HUES48 (cell line): ENCODE measurements at regions not wholly inside any gene's neighbourhood (a gene's known extent, or its start where the extent isn't known, plus 50 kb on each side); places are given as distances from the start of the nearest gene placed in this dataset.

Experiments
- H3K27ac ChIP-seq: one replicate; pipeline ENCODE4 v1.7.0; 2013; ENCODE audit warnings: low read depth, low read length, inconsistent platforms
- H3K27me3 ChIP-seq: 2 replicates; pipeline ENCODE4 v1.6.1; 2013; ENCODE audit warnings: mild to moderate bottlenecking, low read length; ENCODE audit not compliant: control insufficient read depth, insufficient read depth
- H3K36me3 ChIP-seq: 2 replicates; pipeline ENCODE4 v1.6.1; 2013; ENCODE audit warnings: low read length; ENCODE audit not compliant: control insufficient read depth, insufficient read depth
- H3K4me1 ChIP-seq: 2 replicates; pipeline ENCODE4 v1.6.1; 2013; ENCODE audit warnings: mild to moderate bottlenecking, low read length; ENCODE audit not compliant: control insufficient read depth, insufficient read depth
- H3K4me3 ChIP-seq: 2 replicates; pipeline ENCODE4 v1.5.1; 2013; ENCODE audit warnings: mild to moderate bottlenecking, low read depth, low read length
- H3K9ac ChIP-seq: 2 replicates; pipeline ENCODE4 v1.6.1; 2013; ENCODE audit warnings: mild to moderate bottlenecking, low read depth, low read length, moderate library complexity
- H3K9me3 ChIP-seq: 2 replicates; pipeline ENCODE4 v1.6.1; 2013; ENCODE audit warnings: low read length; ENCODE audit not compliant: control insufficient read depth, insufficient read depth

- H3K27ac ChIP-seq, result no peak overlapping the region
Measured at GRCh38 chr2:53429901-53430300, 337.7 kb upstream of the CHAC2 start.

GRCh38 chr2:53424902-53425301, 342.7 kb upstream of the CHAC2 start:
- no peaks in the 10 kb centered on the region for H3K27me3 ChIP-seq
- no peaks in the 10 kb centered on the region for H3K9me3 ChIP-seq
- no peaks in the 10 kb centered on the region for H3K4me1 ChIP-seq
- H3K27ac ChIP-seq, result no peak overlapping the region
- H3K36me3 ChIP-seq, result no peaks in the 10 kb centered on the region
- no peak overlapping the region for H3K9ac ChIP-seq
- H3K4me3 ChIP-seq, result no peak overlapping the region

More at GRCh38 chr2:53429901-53430300, 337.7 kb upstream of the CHAC2 start:
- H3K4me3 ChIP-seq, result no peak overlapping the region
- H3K36me3 ChIP-seq, result no peaks in the 10 kb centered on the region
- H3K4me1 ChIP-seq, result peaks cover 15% of the 10 kb centered on the region
- no peaks in the 10 kb centered on the region for H3K9me3 ChIP-seq
- H3K9ac ChIP-seq, result no peak overlapping the region
- H3K27me3 ChIP-seq, result no peaks in the 10 kb centered on the region

- H3K9me3 ChIP-seq, result no peaks in the 10 kb centered on the region
- H3K27me3 ChIP-seq, result no peaks in the 10 kb centered on the region
- H3K27ac ChIP-seq, result no peak overlapping the region
- no peak overlapping the region for H3K4me3 ChIP-seq
- H3K36me3 ChIP-seq, result no peaks in the 10 kb centered on the region
- H3K4me1 ChIP-seq, result no peaks in the 10 kb centered on the region
- no peak overlapping the region for H3K9ac ChIP-seq
Measured at GRCh38 chr2:53423465-53423864, 344.1 kb upstream of the CHAC2 start.

- Histone ChIP-seq H3K27me3 (no peaks in the 10 kb centered on the region), H3K4me3 (no peak overlapping the region), H3K9me3 (no peaks in the 10 kb centered on the region), H3K36me3 (no peaks in the 10 kb centered on the region), H3K4me1 (no peaks in the 10 kb centered on the region), H3K9ac (no peak overlapping the region), H3K27ac (no peak overlapping the region)
Measured at GRCh38 chr2:53422979-53423378, 344.6 kb upstream of the CHAC2 start.

GRCh38 chr2:53417385-53417784, 350.2 kb upstream of the CHAC2 start:
- H3K9ac ChIP-seq, result no peak overlapping the region
- H3K27ac ChIP-seq, result no peak overlapping the region
- no peaks in the 10 kb centered on the region for H3K27me3 ChIP-seq
- no peaks in the 10 kb centered on the region for H3K9me3 ChIP-seq
- H3K36me3 ChIP-seq, result no peaks in the 10 kb centered on the region
- H3K4me1 ChIP-seq, result no peaks in the 10 kb centered on the region
- H3K4me3 ChIP-seq, result no peak overlapping the region

- H3K27me3 ChIP-seq, result no peaks in the 10 kb centered on the region
- no peaks in the 10 kb centered on the region for H3K4me1 ChIP-seq
- H3K27ac ChIP-seq, result no peak overlapping the region
- H3K36me3 ChIP-seq, result no peaks in the 10 kb centered on the region
- H3K9me3 ChIP-seq, result peaks cover 6% of the 10 kb centered on the region
- H3K9ac ChIP-seq, result no peak overlapping the region
- no peak overlapping the region for H3K4me3 ChIP-seq
Measured at GRCh38 chr2:53407363-53408080, 360.1 kb upstream of the CHAC2 start.

- Histone ChIP-seq H3K4me1 (no peaks in the 10 kb centered on the region), H3K27me3 (no peaks in the 10 kb centered on the region), H3K9me3 (no peaks in the 10 kb centered on the region), H3K36me3 (no peaks in the 10 kb centered on the region), H3K9ac (no peak overlapping the region), H3K4me3 (no peak overlapping the region), H3K27ac (no peak overlapping the region)
Measured at GRCh38 chr2:53403792-53404413, 363.7 kb upstream of the CHAC2 start.

- Histone ChIP-seq H3K36me3 (no peaks in the 10 kb centered on the region), H3K4me1 (no peaks in the 10 kb centered on the region), H3K4me3 (no peak overlapping the region)
Measured at GRCh38 chr2:53397085-53397484, 370.5 kb upstream of the CHAC2 start.

GRCh38 chr2:53381271-53381670, 386.3 kb upstream of the CHAC2 start:
- H3K9ac ChIP-seq, result no peak overlapping the region
- H3K4me1 ChIP-seq, result no peaks in the 10 kb centered on the region
- H3K4me3 ChIP-seq, result no peak overlapping the region
- no peaks in the 10 kb centered on the region for H3K36me3 ChIP-seq
- H3K27me3 ChIP-seq, result no peaks in the 10 kb centered on the region
- no peak overlapping the region for H3K27ac ChIP-seq
- peaks cover 7% of the 10 kb centered on the region for H3K9me3 ChIP-seq

More at GRCh38 chr2:53397085-53397484, 370.5 kb upstream of the CHAC2 start:
- H3K9ac ChIP-seq, result no peak overlapping the region
- no peak overlapping the region for H3K27ac ChIP-seq
- H3K27me3 ChIP-seq, result no peaks in the 10 kb centered on the region
- no peaks in the 10 kb centered on the region; the same call in 1 of the 2 replicates for H3K9me3 ChIP-seq

- no peak overlapping the region for H3K27ac ChIP-seq
- no peaks in the 10 kb centered on the region for H3K36me3 ChIP-seq
- H3K4me1 ChIP-seq, result no peaks in the 10 kb centered on the region; the same call in 1 of the 2 replicates
- H3K4me3 ChIP-seq, result no peak overlapping the region
- no peaks in the 10 kb centered on the region for H3K9me3 ChIP-seq
- H3K9ac ChIP-seq, result no peak overlapping the region
- H3K27me3 ChIP-seq, result no peaks in the 10 kb centered on the region
Measured at GRCh38 chr2:53379547-53379946, 388.1 kb upstream of the CHAC2 start.

GRCh38 chr2:53378791-53379190, 388.8 kb upstream of the CHAC2 start:
- Histone ChIP-seq H3K27me3 (no peaks in the 10 kb centered on the region), H3K36me3 (no peaks in the 10 kb centered on the region), H3K9ac (no peak overlapping the region), H3K4me1 (no peaks in the 10 kb centered on the region; the same call in 1 of the 2 replicates), H3K4me3 (no peak overlapping the region), H3K9me3 (no peaks in the 10 kb centered on the region), H3K27ac (no peak overlapping the region)
